Neural cell (in vitro differentiated cells): ENCODE measurements at regions not wholly inside any gene's neighbourhood (a gene's known extent, or its start where the extent isn't known, plus 50 kb on each side); places are given as distances from the start of the nearest gene placed in this dataset.
A peak's percentile ranks its signal among the peaks of the same experiment; 100 is the strongest.

ENCODE experiments used
- CTCF ChIP-seq: fragments of 450-650 bp; IDR thresholded peaks from 2 replicates; pipeline ENCODE4 v1.5.1; 2014; ENCODE audit warnings: antibody characterized with exemption, mild to moderate bottlenecking, moderate library complexity; ENCODE audit not compliant: poor library complexity, severe bottlenecking
- EZH2 ChIP-seq: fragments of 200-600, 300-800 bp; shearing (Covaris generic), sonication (generic); IDR thresholded peaks from 2 replicates; pipeline ENCODE4 v1.6.1; 2014; ENCODE audit warnings: antibody characterized with exemption, low read length, borderline replicate concordance, mild to moderate bottlenecking; ENCODE audit not compliant: insufficient read depth, poor library complexity, severe bottlenecking
- POLR2AphosphoS5 ChIP-seq: IDR thresholded peaks from 2 replicates; pipeline ENCODE4 v1.6.1; 2012
- SMC3 ChIP-seq: fragments of 450-650 bp; conservative IDR thresholded peaks from 2 replicates; pipeline ENCODE4 v1.6.1; 2014; ENCODE audit warnings: antibody characterized with exemption, mild to moderate bottlenecking, moderate library complexity; ENCODE audit not compliant: poor library complexity

GRCh38 chr2:138356178-138356577 is 145.4 kb upstream of the SPOPL start:
- no peak for TF ChIP-seq CTCF
- peak; percentile 14 for TF ChIP-seq POLR2AphosphoS5
- no peak for TF ChIP-seq SMC3
- no peak for TF ChIP-seq EZH2
